ES-I3 (cell line): ENCODE measurements at regions not wholly inside any gene's neighbourhood (a gene's known extent, or its start where the extent isn't known, plus 50 kb on each side); places are given as distances from the start of the nearest gene placed in this dataset.
A peak's percentile ranks its signal among the peaks of the same experiment; 100 is the strongest.
"Not testable (repeated sequence)": the region's sequence is repeated elsewhere in the genome, so short reads cannot be mapped to it uniquely, and the experiment has no call there.

Experiments used
- H3K36me3 ChIP-seq: 2 replicates; pipeline ENCODE4 v1.6.1; 2013; ENCODE audit warnings: mild to moderate bottlenecking, low read length, control low read depth, moderate library complexity; ENCODE audit not compliant: insufficient read depth
- H3K4me1 ChIP-seq: 2 replicates; pipeline ENCODE4 v1.6.1; 2013; ENCODE audit warnings: mild to moderate bottlenecking, control low read depth, low read length; ENCODE audit not compliant: insufficient read depth
- H3K9ac ChIP-seq: 2 replicates; pipeline ENCODE4 v1.6.1; 2013; ENCODE audit warnings: low read depth, mild to moderate bottlenecking, low read length, moderate library complexity
- H3K9me3 ChIP-seq: 2 replicates; pipeline ENCODE4 v1.6.1; 2013; ENCODE audit warnings: mild to moderate bottlenecking, low read length, moderate library complexity; ENCODE audit not compliant: control insufficient read depth, insufficient read depth

- H3K36me3 ChIP-seq: no peaks in the 10 kb centered on the region
- no peak overlapping the region for H3K9ac ChIP-seq
These were observed 1635.8 kb downstream of the PCDH9 start for GRCh38 chr13:65594298-65594781.

DNA sequence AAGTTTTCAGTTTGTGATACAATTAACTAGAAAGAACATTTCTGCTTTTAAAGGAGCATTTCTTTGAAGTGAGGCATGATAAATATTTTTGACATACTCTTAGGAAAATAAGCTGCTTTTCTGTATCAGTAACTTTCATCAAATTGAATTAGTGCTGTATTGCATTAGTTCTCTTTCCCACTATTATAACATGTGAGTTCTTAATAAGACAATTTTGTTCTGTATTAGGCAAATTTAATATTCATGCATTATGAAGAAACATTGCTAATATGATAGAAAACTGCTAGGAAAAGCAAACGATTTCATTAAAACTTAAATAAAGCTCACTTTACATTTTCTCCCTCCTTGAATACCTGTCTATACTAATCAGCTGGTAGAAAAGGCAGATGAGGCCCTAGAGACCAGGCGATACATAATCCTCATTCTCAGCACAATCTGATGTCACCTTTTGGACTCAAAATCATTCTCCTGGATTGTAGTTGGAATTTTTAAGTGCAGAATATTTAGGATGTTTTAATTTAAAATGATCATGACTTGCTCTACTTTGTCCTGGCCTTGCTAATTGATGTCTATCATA lies 1636.8 kb downstream of the PCDH9 start:
- Histone ChIP-seq H3K4me1 (no peaks in the 10 kb centered on the region), H3K9me3 (no peaks in the 10 kb centered on the region), H3K36me3 (no peaks in the 10 kb centered on the region), H3K9ac (no peak overlapping the region)

More at GRCh38 chr13:65594298-65594781, 1635.8 kb downstream of the PCDH9 start:
- Histone ChIP-seq H3K4me1 (no peaks in the 10 kb centered on the region), H3K9me3 (no peaks in the 10 kb centered on the region)

GRCh38 chr13:65592731-65593130 lies 1637.4 kb downstream of the PCDH9 start:
- no peaks in the 10 kb centered on the region for H3K9me3 ChIP-seq
- H3K4me1 ChIP-seq: no peaks in the 10 kb centered on the region
- no peak overlapping the region for H3K9ac ChIP-seq
- H3K36me3 ChIP-seq: no peaks in the 10 kb centered on the region

DNA sequence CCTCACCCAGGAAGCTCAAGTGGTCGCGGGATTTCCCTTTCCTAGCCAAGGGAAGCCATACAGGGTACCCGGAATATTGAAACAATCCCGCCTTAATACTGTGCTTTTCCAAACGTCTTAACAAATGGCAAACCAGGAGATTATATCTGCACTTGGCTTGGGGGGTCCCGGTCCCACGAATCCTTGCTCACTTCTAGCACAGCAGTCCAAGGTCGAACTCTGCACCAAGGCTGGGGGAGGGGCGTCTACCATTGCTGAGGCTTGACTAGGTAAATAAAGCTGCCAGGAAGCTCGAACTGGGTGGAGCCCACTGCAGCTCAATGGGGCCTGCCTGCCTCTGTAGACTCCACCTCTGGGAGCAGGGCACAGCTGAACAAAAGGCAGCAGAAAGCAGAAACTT lies 1644.8 kb downstream of the PCDH9 start:
- H3K36me3 ChIP-seq: no peaks in the 10 kb centered on the region
- H3K9ac ChIP-seq: peak overlapping the region; percentile 48; the same call in 1 of the 2 replicates
- H3K4me1 ChIP-seq: peaks cover 4% of the 10 kb centered on the region; the same call in 1 of the 2 replicates
- H3K9me3 ChIP-seq: no peaks in the 10 kb centered on the region

DNA sequence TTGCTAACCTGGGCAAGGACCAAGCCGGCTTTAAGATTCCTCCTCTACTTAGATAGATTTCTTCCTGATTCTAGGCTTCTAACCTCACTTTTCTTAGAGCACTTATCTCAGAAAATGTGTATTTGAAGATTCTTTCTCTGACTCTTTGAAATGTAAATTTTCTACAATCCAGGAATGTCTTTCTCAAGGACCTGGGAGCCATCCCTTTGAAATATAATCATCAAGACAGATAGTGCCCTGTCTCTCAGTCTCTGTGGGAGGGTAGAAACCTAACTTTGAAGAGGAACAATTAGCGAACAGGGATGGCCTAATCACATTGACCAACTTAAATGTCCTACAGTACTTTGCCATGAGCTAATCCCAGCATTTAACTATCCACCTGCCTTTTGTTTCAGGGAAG lies 1646.0 kb downstream of the PCDH9 start:
- H3K9ac ChIP-seq: no peak overlapping the region
- H3K4me1 ChIP-seq: peaks cover 4% of the 10 kb centered on the region; the same call in 1 of the 2 replicates
- H3K36me3 ChIP-seq: no peaks in the 10 kb centered on the region
- no peaks in the 10 kb centered on the region for H3K9me3 ChIP-seq

- Histone ChIP-seq H3K9me3 (no peaks in the 10 kb centered on the region), H3K4me1 (peaks cover 4% of the 10 kb centered on the region; the same call in 1 of the 2 replicates), H3K9ac (no peak overlapping the region), H3K36me3 (no peaks in the 10 kb centered on the region)
These were observed 1648.0 kb downstream of the PCDH9 start for GRCh38 chr13:65582160-65582559.

DNA sequence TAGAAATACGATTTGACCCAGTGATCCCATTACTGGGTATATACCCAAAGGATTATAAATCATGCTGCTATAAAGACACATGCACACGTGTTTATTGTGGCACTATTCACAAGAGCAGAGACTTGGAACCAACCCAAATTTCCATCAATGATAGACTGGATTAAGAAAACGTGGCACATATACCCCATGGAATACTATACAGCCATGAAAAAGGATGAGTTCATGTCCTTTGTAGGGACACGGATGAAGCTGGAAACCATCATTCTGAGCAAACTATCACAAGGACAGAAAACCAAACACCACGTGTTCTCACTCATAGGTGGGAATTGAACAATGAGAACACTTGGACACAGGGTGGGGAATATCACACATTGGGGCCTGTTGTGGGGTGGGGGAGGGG lies 1665.6 kb downstream of the PCDH9 start:
- H3K4me1 ChIP-seq, H3K9ac ChIP-seq, H3K9me3 ChIP-seq, H3K36me3 ChIP-seq: not testable (repeated sequence)

DNA sequence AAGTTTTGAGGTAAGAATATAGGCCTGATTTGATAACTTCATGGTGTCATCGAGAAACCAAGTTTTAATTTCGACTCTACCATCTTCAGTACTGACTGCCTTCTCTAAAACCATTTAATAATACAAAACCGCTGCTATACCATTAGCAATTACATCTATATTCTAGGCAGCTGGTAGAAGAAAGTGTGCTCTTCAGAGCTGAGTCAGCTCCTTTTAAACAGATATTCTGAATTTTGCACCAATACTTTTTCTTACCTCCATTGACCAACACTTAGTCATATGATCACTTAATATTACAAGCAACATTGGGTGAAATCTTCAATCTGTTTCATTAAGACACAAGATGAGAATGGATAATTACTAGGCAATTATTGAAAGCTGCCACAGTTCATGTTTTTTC lies 1667.8 kb downstream of the PCDH9 start:
- no peaks in the 10 kb centered on the region for H3K36me3 ChIP-seq

GRCh38 chr13:65560936-65561335 lies 1669.2 kb downstream of the PCDH9 start:
- H3K9ac ChIP-seq: no peak overlapping the region
- no peaks in the 10 kb centered on the region for H3K4me1 ChIP-seq
- no peaks in the 10 kb centered on the region for H3K36me3 ChIP-seq
- no peaks in the 10 kb centered on the region; the same call in 1 of the 2 replicates for H3K9me3 ChIP-seq

More for the DNA sequence above, 1667.8 kb downstream of the PCDH9 start:
- Histone ChIP-seq H3K9me3 (no peaks in the 10 kb centered on the region; the same call in 1 of the 2 replicates), H3K4me1 (no peaks in the 10 kb centered on the region), H3K9ac (no peak overlapping the region)

DNA sequence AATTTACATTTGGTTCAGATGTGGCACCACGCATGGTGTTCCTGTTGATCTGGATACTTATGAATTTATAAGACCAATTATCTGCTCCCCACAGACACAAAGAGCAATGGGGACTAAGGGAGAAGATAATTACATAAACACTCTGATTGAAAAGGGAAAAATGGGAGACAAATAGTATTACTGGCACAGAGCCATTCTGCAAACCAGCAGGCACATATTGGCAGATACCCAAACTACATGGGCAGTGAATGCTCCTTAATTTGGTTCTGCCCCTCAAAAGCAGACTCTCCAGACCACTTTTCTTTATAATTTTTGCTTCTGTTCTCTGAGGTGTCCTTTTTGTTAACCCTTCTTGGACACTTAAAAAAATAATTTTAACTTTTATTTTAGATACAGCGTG lies 1674.2 kb downstream of the PCDH9 start:
- Histone ChIP-seq H3K36me3 (no peaks in the 10 kb centered on the region), H3K9me3 (peaks cover 3% of the 10 kb centered on the region), H3K4me1 (no peaks in the 10 kb centered on the region), H3K9ac (no peak overlapping the region)

DNA sequence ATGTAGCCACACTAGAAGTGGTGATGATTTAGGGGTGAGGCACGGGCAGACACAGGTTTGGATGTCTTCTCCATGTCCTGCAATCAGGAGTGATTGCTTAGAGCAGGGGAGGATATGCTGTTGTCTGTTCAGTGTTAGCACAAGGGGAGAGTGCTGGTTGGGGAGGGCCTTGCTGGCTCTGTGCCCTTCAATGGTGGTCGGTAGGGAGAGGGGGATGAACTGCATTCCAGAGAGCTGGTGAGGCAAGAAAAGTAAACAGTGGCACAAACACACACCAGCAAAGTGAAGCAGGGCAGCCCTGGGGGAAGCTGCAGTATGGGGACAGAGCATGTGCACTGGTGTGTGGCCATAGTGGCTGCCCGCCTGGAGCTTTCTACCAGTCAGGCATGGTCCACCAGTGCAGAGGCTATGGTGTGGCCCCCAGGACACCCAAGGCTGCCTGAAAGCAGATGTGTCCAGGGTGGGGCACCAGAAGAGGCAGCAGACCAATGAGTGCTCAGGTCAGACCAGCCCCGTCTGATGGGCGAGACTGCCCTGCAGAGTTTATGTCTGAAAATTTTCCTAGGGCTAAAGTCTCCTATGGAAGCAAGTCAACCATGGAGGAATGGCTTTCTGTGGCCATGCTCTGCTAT lies 1676.9 kb downstream of the PCDH9 start:
- H3K9ac ChIP-seq: no peak overlapping the region
- H3K9me3 ChIP-seq: peaks cover 3% of the 10 kb centered on the region
- H3K4me1 ChIP-seq: no peaks in the 10 kb centered on the region; the same call in 1 of the 2 replicates
- no peaks in the 10 kb centered on the region for H3K36me3 ChIP-seq

DNA sequence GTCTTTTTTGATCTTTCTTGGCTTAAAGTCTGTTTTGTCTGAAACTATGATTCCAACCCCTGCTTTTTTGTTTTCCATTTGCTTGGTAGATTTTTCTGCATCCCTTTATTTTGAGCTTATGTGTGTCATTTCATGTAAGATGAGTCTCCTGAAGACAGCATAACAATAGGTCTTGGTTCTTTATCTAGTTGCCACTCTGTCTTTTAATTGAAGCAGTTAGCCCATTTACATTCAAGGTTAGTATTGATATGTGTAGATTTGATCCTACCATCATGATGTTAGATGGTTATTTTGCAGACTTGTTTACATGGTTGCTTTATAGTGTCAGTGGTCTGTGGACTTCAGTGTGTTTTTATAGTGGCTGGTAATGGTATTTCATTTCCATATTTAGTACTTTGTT lies 1678.9 kb downstream of the PCDH9 start:
- peaks cover 3% of the 10 kb centered on the region for H3K9me3 ChIP-seq
- H3K9ac ChIP-seq: no peak overlapping the region
- no peaks in the 10 kb centered on the region; the same call in 1 of the 2 replicates for H3K4me1 ChIP-seq
- no peaks in the 10 kb centered on the region for H3K36me3 ChIP-seq

DNA sequence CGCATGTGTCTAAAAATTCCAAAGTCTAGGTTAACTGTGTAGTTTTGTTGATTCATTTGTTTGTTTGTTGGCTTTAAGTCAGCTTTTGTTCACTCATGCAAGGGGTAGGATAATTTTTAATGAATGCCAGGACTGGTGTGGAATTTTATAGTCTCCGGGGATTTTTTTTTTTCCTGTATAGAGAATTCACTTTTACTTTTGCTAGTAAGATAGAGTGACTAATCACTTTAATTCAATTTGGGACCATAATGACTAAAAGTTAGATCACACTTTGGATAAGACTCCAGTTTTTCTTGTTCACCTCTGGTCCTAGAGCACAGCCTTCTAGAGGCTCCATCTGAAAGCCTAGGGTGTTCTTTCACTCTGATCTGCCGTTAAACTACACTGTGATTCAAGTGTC lies 1690.0 kb downstream of the PCDH9 start:
- no peaks in the 10 kb centered on the region for H3K4me1 ChIP-seq
- H3K9me3 ChIP-seq: no peaks in the 10 kb centered on the region
- no peak overlapping the region for H3K9ac ChIP-seq
- no peaks in the 10 kb centered on the region for H3K36me3 ChIP-seq

DNA sequence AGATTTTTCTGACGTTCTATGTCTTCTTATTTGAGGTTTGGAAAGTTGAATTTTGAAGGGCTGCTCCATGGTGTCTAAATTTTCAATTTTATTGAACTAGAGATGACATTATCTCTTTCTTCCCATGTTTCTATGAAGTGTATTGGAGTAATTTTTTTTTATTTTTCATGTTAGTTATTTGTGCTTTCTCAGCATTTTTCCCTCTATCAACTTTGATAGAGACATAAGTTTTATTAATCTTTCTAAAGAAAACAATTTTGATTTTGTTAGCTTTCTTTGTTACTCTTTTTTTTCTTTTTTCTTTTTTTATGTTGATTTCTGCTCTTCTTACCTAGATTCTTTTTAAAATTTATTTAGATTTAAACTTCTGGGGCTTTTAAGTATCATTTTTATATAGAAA lies 1694.8 kb downstream of the PCDH9 start:
- Histone ChIP-seq H3K9ac (no peak overlapping the region), H3K4me1 (no peaks in the 10 kb centered on the region), H3K36me3 (no peaks in the 10 kb centered on the region), H3K9me3 (no peaks in the 10 kb centered on the region)

DNA sequence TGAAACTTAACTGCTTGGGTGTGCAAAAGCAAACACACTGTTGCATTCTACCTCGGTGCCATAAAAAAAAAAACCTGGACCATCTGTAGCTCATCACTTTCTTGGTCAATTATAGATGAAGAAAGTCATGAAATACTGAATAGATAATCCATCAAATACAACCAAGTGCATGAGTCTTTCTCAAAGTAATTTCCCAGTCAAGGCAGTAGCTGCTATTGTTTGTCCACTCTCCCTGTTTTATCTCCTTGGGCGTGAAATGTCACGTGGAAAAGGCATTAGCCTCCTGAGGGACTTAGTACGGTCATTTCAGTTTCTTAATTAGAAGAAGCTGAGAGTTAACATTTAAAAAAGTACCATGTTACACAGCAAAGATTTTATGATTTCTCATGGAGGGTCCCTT lies 1697.9 kb downstream of the PCDH9 start:
- Histone ChIP-seq H3K36me3 (no peaks in the 10 kb centered on the region), H3K9ac (no peak overlapping the region), H3K4me1 (no peaks in the 10 kb centered on the region), H3K9me3 (no peaks in the 10 kb centered on the region)
